GM13977 (cell line): ENCODE measurements at regions not wholly inside any gene's neighbourhood (a gene's known extent, or its start where the extent isn't known, plus 50 kb on each side); places are given as distances from the start of the nearest gene placed in this dataset.

Experiments used
- DNase-seq: peaks from one replicate; pipeline ENCODE4 v3.0.0; 2012; ENCODE audit warnings: low spot score
- in situ Hi-C: fragments of 300-500 bp; cut with MboI; formaldehyde crosslinking; loops from one replicate; pipeline ENCODE4 v1.12.0; 2022; ENCODE audit warnings: low sequenced_read_pairs, low pct_unique_long_range_greater_than_20kb, mixed read lengths, inconsistent platforms; ENCODE audit not compliant: unreplicated experiment
- TF ChIP-seq, protein P1 (sequence below): IDR thresholded peaks from 2 replicates; pipeline ENCODE4 v1.5.1; 2012; ENCODE audit warnings: mild to moderate bottlenecking, control low read depth; ENCODE audit not compliant: insufficient read depth; ENCODE audit errors: extremely low read depth, missing control alignments

DNA sequence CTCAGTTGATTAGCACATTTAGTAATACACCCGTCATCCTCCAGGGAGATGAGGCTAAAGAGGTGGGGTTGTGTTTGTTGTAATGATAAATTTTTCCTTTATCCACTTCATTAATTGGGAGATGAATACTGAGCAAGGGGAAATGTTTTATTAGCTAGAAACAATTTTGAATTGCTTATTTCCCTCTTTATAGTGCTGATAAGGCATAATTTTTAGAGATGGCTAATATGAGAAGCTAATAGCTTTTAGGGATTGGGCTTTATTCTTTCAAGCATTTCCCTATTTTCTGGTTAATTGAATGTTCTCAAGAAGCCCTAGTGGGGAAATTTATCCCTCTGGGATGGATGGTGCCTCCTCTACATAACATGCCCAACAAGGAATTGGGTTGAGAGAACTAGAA is 365.2 kb upstream of the IGFBP7 start:
- TF ChIP-seq, protein P1, sequence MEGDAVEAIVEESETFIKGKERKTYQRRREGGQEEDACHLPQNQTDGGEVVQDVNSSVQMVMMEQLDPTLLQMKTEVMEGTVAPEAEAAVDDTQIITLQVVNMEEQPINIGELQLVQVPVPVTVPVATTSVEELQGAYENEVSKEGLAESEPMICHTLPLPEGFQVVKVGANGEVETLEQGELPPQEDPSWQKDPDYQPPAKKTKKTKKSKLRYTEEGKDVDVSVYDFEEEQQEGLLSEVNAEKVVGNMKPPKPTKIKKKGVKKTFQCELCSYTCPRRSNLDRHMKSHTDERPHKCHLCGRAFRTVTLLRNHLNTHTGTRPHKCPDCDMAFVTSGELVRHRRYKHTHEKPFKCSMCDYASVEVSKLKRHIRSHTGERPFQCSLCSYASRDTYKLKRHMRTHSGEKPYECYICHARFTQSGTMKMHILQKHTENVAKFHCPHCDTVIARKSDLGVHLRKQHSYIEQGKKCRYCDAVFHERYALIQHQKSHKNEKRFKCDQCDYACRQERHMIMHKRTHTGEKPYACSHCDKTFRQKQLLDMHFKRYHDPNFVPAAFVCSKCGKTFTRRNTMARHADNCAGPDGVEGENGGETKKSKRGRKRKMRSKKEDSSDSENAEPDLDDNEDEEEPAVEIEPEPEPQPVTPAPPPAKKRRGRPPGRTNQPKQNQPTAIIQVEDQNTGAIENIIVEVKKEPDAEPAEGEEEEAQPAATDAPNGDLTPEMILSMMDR = no peak
- no peak for DNase-seq
- in situ Hi-C loops = no loop called here

DNA sequence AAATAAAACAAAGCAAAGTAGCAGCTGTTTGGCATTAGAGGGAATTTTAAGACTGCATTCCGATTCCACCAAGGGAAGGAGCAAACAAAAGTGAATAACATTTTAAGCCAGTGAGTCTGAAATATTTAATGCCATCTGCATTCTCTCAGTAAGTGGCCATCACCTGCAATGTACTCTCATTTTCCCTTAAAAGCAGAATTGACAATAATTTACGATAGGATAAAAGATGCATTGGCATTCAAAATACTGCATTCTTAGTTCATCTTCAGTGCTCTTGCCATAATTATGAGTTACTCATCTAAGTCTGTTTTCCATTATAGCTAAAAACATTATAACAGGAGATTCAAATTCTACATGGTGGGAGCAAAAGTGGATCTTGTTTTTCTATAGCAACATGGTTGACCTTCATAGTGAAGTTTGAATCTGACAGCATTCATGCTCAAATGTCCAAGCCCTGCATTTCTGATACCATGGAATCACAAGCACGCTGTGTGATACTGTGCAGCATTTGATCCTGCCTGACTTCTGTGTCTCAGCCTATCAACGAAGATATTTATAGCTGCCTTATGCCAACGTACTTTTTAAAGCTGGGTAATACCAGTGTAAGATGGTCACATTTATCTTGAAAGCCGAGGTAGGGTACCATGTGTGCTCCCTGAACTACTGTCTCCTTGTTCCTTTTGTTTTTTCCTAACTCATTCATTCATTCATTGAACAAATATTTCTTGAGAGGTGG is 355.3 kb upstream of the IGFBP7 start:
- in situ Hi-C loops = no loop called here
- no peak for DNase-seq

DNA sequence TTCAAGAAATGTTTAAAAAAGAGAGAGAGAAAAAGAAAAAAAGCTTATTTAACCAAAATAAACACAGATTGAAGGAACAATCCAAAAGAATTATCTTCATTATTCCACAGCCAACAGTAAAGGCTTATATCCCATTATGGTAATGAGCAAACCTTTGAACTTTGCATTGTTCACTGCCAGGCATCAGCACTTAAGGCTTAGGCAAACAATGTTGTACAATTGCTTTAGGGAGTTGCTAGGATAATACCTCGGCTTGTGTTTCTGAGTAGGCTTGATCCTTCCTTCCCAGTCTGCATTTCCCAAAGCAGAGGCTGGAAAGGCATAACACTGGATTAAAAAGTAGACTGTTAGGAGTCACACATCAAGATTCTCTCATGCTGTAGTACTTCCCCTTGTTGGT is 352.7 kb upstream of the IGFBP7 start:
- no peak for DNase-seq
- in situ Hi-C loops = no loop called here
- TF ChIP-seq, protein P1 = no peak

More for the DNA sequence above, 355.3 kb upstream of the IGFBP7 start:
- TF ChIP-seq, protein P1 = no peak

DNA sequence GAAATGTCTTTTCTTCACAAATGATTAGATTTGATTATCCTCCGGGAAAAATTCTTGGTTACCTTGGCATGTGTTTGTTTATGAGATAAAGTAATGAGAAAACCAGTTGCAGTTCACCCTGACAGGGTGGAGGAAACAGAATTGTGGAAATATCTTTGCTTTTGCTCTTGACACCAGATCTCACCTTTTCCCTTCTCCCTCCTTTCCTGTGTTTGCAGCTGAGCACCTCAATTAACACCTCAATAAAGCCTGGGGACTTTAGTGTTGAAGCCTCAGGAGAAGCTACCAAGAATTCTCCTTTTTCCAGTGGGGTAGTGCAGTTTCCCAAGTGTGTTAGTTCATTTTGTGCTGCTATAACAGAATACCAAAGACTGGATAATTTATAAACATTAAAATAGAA is 350.8 kb upstream of the IGFBP7 start:
- in situ Hi-C loops = no loop called here
- TF ChIP-seq, protein P1 = no peak
- no peak for DNase-seq

DNA sequence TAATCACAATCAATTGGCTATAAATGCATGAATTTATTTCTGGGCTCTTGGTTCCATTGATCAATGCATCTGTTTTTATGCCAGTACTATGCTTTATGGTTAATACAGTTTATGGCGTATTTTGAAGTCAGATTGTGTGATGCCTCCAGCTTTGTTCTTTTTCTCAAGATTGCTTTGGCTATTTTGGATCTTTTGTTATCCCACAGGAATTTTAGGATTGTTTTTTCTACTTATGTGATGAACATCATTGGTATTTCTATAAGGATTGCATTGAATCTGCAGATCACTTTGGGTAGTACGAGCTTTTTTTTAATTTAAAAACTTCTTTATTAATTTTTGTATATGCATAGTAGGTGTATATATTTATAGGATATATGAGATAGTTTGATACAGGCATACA is 338.7 kb upstream of the IGFBP7 start:
- TF ChIP-seq, protein P1 = no peak
- in situ Hi-C loops = no loop called here
- no peak for DNase-seq

DNA sequence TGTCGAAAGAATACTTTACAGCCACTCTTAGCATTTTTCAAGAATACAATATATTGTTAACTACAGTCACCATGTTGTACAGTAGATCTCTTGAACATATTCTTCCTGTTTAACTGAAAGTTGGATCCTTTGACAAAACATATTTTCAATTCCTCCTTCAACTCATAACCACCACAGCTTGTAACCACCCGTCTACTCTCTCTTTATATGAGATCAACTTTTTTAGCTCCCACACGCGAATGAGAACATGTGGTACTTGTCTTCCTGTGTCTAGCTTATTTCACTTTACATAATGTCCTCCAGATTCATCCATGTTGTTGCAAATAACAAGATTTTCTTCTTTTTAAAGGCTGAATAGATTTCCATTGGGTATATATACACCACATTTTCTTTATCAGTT is 338.3 kb upstream of the IGFBP7 start:
- TF ChIP-seq, protein P1 = no peak
- DNase-seq = no peak
- in situ Hi-C loops = no loop called here
